Muscle of back (tissue), 3 donors: ENCODE measurements at regions not wholly inside any gene's neighbourhood (a gene's known extent, or its start where the extent isn't known, plus 50 kb on each side); places are given as distances from the start of the nearest gene placed in this dataset.
A peak's percentile ranks its signal among the peaks of the same experiment; 100 is the strongest.

Source experiments
- DNase-seq, 3 donors: peaks; one replicate each; pipeline versions ENCODE4 v3.0.0 to v3.0.0-alpha.2; 2013

GRCh38 chr18:66141716-66142115, 390.9 kb downstream of the CDH7 start:
- no peak for DNase-seq

- no peak for DNase-seq
These were observed 387.8 kb downstream of the CDH7 start for GRCh38 chr18:66138642-66139041.

GRCh38 chr18:66136039-66136438, 385.2 kb downstream of the CDH7 start:
- DNase-seq, result peak in 1 of 3 donors; percentile 13

- DNase-seq, result no peak
These were observed 378.4 kb downstream of the CDH7 start for GRCh38 chr18:66129248-66129647.

GRCh38 chr18:66126266-66126665, 375.5 kb downstream of the CDH7 start:
- DNase-seq, result no peak

GRCh38 chr18:66124394-66124793, 373.6 kb downstream of the CDH7 start:
- DNase-seq, result no peak

- DNase-seq, result no peak
These were observed 368.5 kb downstream of the CDH7 start for GRCh38 chr18:66119347-66119746.

GRCh38 chr18:66111018-66111417, 360.2 kb downstream of the CDH7 start:
- no peak for DNase-seq

- DNase-seq, result no peak
These were observed 359.8 kb downstream of the CDH7 start for GRCh38 chr18:66110607-66111006.

- DNase-seq, result no peak
These were observed 359.2 kb downstream of the CDH7 start for GRCh38 chr18:66109981-66110380.

- no peak for DNase-seq
These were observed 356.7 kb downstream of the CDH7 start for GRCh38 chr18:66107546-66107945.

GRCh38 chr18:66105016-66105415, 354.2 kb downstream of the CDH7 start:
- no peak for DNase-seq

GRCh38 chr18:66103550-66103949, 352.7 kb downstream of the CDH7 start:
- no peak for DNase-seq

GRCh38 chr18:66083078-66083477, 332.3 kb downstream of the CDH7 start:
- DNase-seq, result no peak

- DNase-seq, result no peak
These were observed 328.4 kb downstream of the CDH7 start for GRCh38 chr18:66078925-66079800.

GRCh38 chr18:66077066-66077465, 326.3 kb downstream of the CDH7 start:
- no peak for DNase-seq

GRCh38 chr18:66066191-66066590, 315.4 kb downstream of the CDH7 start:
- DNase-seq, result no peak

GRCh38 chr18:66048406-66048805, 297.6 kb downstream of the CDH7 start:
- no peak for DNase-seq

GRCh38 chr18:66046032-66046602, 295.3 kb downstream of the CDH7 start:
- no peak for DNase-seq

- no peak for DNase-seq
These were observed 292.2 kb downstream of the CDH7 start for GRCh38 chr18:66043009-66043408.

- peak in 1 of 3 donors; percentile 0 for DNase-seq
These were observed 263.2 kb downstream of the CDH7 start for GRCh38 chr18:66013969-66014368.

- no peak for DNase-seq
These were observed 261.1 kb downstream of the CDH7 start for GRCh38 chr18:66011916-66012315.

GRCh38 chr18:66005831-66006588, 255.2 kb downstream of the CDH7 start:
- no peak for DNase-seq
